ENCODE measurements at regions not wholly inside any gene's neighbourhood (a gene's known extent, or its start where the extent isn't known, plus 50 kb on each side); places are given as distances from the start of the nearest gene placed in this dataset.

GRCh38 chr6:109265530-109265929, 116.7 kb downstream of the CD164 start:
- no peak for TF ChIP-seq POLR2A (IDR thresholded peaks at IDR 0.05; ENCODE audit: low read length)
- TF ChIP-seq GATA1 (IDR thresholded peaks at IDR 0.05; ENCODE audit: low read depth, low read length): no peak
